Brain microvascular endothelial cell (primary cell): ENCODE measurements at regions not wholly inside any gene's neighbourhood (a gene's known extent, or its start where the extent isn't known, plus 50 kb on each side); places are given as distances from the start of the nearest gene placed in this dataset.

ENCODE experiments used
- DNase-seq: peaks from one replicate; pipeline ENCODE4 v3.0.0-alpha.2; 2020
- H3K27ac ChIP-seq: fragments of 250-450 bp; sonication (Bioruptor Pico); 2 replicates; pipeline ENCODE4 v1.5.1; 2020; ENCODE audit warnings: mild to moderate bottlenecking, moderate library complexity
- H3K27me3 ChIP-seq: fragments of 250-450 bp; sonication (Bioruptor Pico); replicated peaks from 2 replicates; pipeline ENCODE4 v1.5.1; 2020; ENCODE audit warnings: mild to moderate bottlenecking
- H3K36me3 ChIP-seq: fragments of 250-450 bp; sonication (Bioruptor Pico); replicated peaks from 2 replicates; pipeline ENCODE4 v1.5.1; 2020; ENCODE audit warnings: mild to moderate bottlenecking
- H3K4me3 ChIP-seq: 2 replicates; pipeline ENCODE4 v1.5.1; 2011; ENCODE audit warnings: low read depth, mild to moderate bottlenecking, control low read depth, low read length, moderate library complexity
- CTCF ChIP-seq: IDR thresholded peaks from 2 replicates; pipeline ENCODE4 v1.5.1; 2011; ENCODE audit warnings: low read depth, mild to moderate bottlenecking, moderate library complexity, low read length, control low read depth, inconsistent platforms; ENCODE audit errors: missing control alignments
- in situ Hi-C: cut with HindIII; loops from 2 replicates; pipeline ENCODE4 v1.10.0; 2017; ENCODE audit warnings: low sequenced_read_pairs, low pct_ligation_motif_present

GRCh38 chr9:80074439-80074838 is 502.7 kb downstream of the TLE4 start:
- H3K27me3 ChIP-seq: no peaks in the 10 kb centered on the region
- no peak for DNase-seq
- no peak overlapping the region for H3K4me3 ChIP-seq
- TF ChIP-seq CTCF: no peak
- no peak overlapping the region for H3K27ac ChIP-seq
- in situ Hi-C loops: no loop called here
- H3K36me3 ChIP-seq: no peaks in the 10 kb centered on the region

DNA sequence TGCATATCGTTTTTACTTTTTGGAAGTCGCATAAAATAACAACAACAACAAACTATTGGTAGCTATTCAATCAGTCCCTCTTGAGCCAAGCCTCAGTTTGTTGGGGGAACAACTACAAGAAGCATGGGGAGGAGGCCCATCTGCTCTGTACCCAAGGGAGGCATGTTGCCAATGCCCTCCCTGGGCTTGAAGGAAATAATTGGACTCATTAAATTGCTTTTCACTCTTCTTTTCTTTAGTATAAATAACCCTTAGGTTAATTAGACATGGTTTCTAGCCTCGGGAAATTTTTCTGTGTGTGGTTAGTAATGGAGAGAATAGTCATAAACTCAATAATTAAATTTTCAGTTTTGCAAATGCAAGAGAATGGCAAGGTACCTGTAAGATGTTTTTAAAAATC is 500.7 kb downstream of the TLE4 start:
- in situ Hi-C loops: no loop called here
- no peak overlapping the region for H3K27ac ChIP-seq
- H3K36me3 ChIP-seq: no peaks in the 10 kb centered on the region
- no peak for DNase-seq
- TF ChIP-seq CTCF: no peak
- H3K4me3 ChIP-seq: no peak overlapping the region
- no peaks in the 10 kb centered on the region for H3K27me3 ChIP-seq

DNA sequence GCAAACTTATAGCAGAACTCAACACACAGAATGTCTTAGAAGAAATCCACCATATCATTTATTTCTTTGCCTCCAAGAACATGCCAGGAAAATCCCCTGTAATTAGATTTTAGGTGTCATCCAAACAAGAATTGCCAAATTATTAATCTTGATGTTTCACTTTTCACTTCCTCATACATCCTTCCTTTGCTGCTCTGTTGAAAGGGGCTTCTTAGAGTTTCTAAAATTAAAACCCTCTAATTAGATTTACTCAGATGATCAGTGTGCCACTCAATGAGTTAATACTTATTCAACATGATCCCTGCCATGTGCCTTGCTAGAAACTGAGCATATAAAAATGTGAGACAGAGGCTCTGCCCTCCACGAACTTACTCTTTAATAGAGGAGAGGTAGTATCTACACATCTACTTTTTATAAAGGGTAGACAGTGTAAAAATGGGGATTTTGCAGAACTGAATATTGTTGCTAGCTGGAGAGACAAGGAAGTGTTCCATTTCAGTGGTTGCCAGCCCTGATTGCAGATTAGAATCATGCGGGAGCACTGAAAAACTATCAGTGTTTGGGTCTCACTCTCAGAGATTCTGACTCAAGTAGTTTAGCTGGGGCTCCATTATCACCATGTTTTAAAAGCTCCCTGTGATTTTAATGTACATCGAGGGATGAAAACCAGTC is 498.4 kb downstream of the TLE4 start:
- in situ Hi-C loops: no loop called here

GRCh38 chr9:80066931-80067330 is 495.2 kb downstream of the TLE4 start:
- Histone ChIP-seq H3K4me3 (no peak overlapping the region), H3K27me3 (no peaks in the 10 kb centered on the region), H3K27ac (no peak overlapping the region), H3K36me3 (no peaks in the 10 kb centered on the region)
- no peak for DNase-seq
- TF ChIP-seq CTCF: no peak
- in situ Hi-C loops: no loop called here

More for the DNA sequence above, 498.4 kb downstream of the TLE4 start:
- no peak for TF ChIP-seq CTCF
- DNase-seq: no peak
- Histone ChIP-seq H3K27me3 (no peaks in the 10 kb centered on the region), H3K27ac (no peak overlapping the region), H3K36me3 (no peaks in the 10 kb centered on the region), H3K4me3 (no peak overlapping the region)

GRCh38 chr9:80062567-80062966 is 490.8 kb downstream of the TLE4 start:
- no peak for DNase-seq
- Histone ChIP-seq H3K27me3 (no peaks in the 10 kb centered on the region), H3K27ac (peak overlapping the region; percentile 81)

More at GRCh38 chr9:80062567-80062966, 490.8 kb downstream of the TLE4 start:
- TF ChIP-seq CTCF: no peak
- no peaks in the 10 kb centered on the region for H3K36me3 ChIP-seq
- in situ Hi-C loops: no loop called here
- no peak overlapping the region for H3K4me3 ChIP-seq
